ENCODE measurements at regions not wholly inside any gene's neighbourhood (a gene's known extent, or its start where the extent isn't known, plus 50 kb on each side); places are given as distances from the start of the nearest gene placed in this dataset.

DNA sequence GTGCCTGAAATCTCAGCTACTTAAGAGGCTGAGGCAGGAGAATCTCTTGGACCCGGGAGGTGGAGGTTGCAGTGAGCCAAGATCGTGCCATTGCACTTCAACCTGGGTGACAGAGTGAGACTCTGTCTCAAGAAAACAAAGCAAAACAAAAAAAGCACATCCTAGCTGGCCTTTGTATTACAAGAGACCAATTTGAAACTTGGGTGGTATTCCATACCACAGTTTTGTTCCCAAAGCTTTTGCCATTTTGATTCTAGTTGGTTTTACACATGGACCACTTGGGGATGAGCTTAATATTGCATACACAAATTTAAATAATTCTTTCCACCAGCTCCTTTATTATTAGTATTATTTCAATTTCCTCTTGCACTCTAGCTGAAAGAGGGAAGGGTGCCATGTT, 276.9 kb upstream of the SLC16A7 start:
- no peak for TF ChIP-seq ZNF274 (IDR thresholded peaks at IDR 0.05; ENCODE audit: low read depth, low read length)
- TF ChIP-seq YY1 (IDR thresholded peaks at IDR 0.05; ENCODE audit: insufficient read depth, insufficient read length) = no peak

Data from NT2/D1 (cell line).